ENCODE measurements at regions not wholly inside any gene's neighbourhood (a gene's known extent, or its start where the extent isn't known, plus 50 kb on each side); places are given as distances from the start of the nearest gene placed in this dataset.

GRCh38 chr3:29168081-29168480 lies 112.8 kb upstream of the RBMS3 start:
- in situ Hi-C loops (cut with HindIII; ENCODE audit: low sequenced_read_pairs), result no loop called here
- no peak overlapping the region for H3K4me3 ChIP-seq (ENCODE audit: low read depth, low read length)
- DNase-seq (ENCODE audit: low read depth), result no peak
- TF ChIP-seq CTCF (IDR thresholded peaks at IDR 0.05; ENCODE audit: low read depth, low read length, missing control alignments), result no peak

GRCh38 chr3:29168696-29169095 lies 112.2 kb upstream of the RBMS3 start:
- no peak for TF ChIP-seq CTCF (IDR thresholded peaks at IDR 0.05; ENCODE audit: low read depth, low read length, missing control alignments)
- H3K4me3 ChIP-seq (ENCODE audit: low read depth, low read length), result no peak overlapping the region
- no peak for DNase-seq (ENCODE audit: low read depth)
- in situ Hi-C loops (cut with HindIII; ENCODE audit: low sequenced_read_pairs), result no loop called here

GRCh38 chr3:29169451-29169850 lies 111.4 kb upstream of the RBMS3 start:
- DNase-seq (ENCODE audit: low read depth), result no peak
- H3K4me3 ChIP-seq (ENCODE audit: low read depth, low read length), result no peak overlapping the region
- in situ Hi-C loops (cut with HindIII; ENCODE audit: low sequenced_read_pairs), result no loop called here
- no peak for TF ChIP-seq CTCF (IDR thresholded peaks at IDR 0.05; ENCODE audit: low read depth, low read length, missing control alignments)

- in situ Hi-C loops (cut with HindIII; ENCODE audit: low sequenced_read_pairs), result no loop called here
- no peak overlapping the region for H3K4me3 ChIP-seq (ENCODE audit: low read depth, low read length)
- TF ChIP-seq CTCF (IDR thresholded peaks at IDR 0.05; ENCODE audit: low read depth, low read length, missing control alignments), result no peak
- DNase-seq (ENCODE audit: low read depth), result no peak
These were observed 109.6 kb upstream of the RBMS3 start for GRCh38 chr3:29171043-29171990.

GRCh38 chr3:29176501-29176900 lies 104.4 kb upstream of the RBMS3 start:
- no peak for DNase-seq (ENCODE audit: low read depth)
- no peak overlapping the region for H3K4me3 ChIP-seq (ENCODE audit: low read depth, low read length)
- no peak for TF ChIP-seq CTCF (IDR thresholded peaks at IDR 0.05; ENCODE audit: low read depth, low read length, missing control alignments)
- in situ Hi-C loops (cut with HindIII; ENCODE audit: low sequenced_read_pairs), result no loop called here

- DNase-seq (ENCODE audit: low read depth), result peak; percentile 81
- no peak for TF ChIP-seq CTCF (IDR thresholded peaks at IDR 0.05; ENCODE audit: low read depth, low read length, missing control alignments)
- in situ Hi-C loops (cut with HindIII; ENCODE audit: low sequenced_read_pairs), result no loop called here
- H3K4me3 ChIP-seq (ENCODE audit: low read depth, low read length), result no peak overlapping the region
These were observed 101.8 kb upstream of the RBMS3 start for GRCh38 chr3:29178809-29179793.
